ENCODE measurements at regions not wholly inside any gene's neighbourhood (a gene's known extent, or its start where the extent isn't known, plus 50 kb on each side); places are given as distances from the start of the nearest gene placed in this dataset.

DNA sequence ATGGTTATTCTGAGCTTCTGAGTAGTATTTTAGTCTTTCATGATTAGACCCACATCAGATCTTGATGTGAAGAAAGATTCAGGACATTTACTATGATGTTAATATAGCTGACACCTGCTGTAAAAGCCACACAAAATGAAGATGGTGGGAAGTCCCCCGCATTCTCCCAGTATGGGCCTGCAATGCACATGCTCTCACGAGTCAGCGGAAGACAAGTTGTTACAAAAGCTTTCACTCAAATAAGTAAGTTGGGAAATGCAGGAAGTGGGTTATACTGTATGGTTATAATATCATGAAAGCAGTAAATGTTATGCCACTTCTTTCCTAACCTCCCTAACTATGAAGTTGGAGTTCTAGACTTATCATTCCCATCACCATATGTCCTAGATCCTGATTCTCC is 171.9 kb downstream of the KLF5 start:
- no peaks in the 10 kb centered on the region for H3K9me3 ChIP-seq (ENCODE audit: control insufficient read depth in 2 of 2, low read length in 2 of 2)

DNA sequence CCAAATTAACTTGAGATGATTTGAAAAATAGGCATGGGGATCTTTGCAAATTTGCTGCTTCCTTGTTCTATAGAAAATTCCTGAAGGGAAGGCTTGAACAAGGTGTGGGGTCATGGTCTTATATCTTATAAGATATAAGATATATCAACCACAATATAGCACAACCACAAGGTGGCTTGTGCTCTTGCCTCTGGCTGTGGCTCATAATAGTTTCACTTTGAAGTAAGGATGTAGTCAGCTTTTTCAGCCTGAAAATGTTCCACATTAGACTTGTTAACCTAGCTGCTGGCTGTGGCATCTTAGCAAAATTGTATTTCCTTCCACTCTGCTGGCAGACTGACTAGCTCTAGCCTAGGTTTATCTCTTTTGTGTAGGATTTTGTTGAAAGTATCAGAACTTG is 169.7 kb downstream of the KLF5 start:
- no peak overlapping the region for H3K4me3 ChIP-seq (ENCODE audit: low read depth, low read length)
- H3K4me1 ChIP-seq (ENCODE audit: control insufficient read depth, insufficient read depth, low read length, poor library complexity, severe bottlenecking): no peaks in the 10 kb centered on the region
- peaks cover 0 to 10% (median 8%) of the 10 kb centered on the region in 4 donors for H3K4me1 Mint-ChIP-seq
- ATAC-seq (ENCODE audit: low read depth in 2 of 2) (no peak), DNase-seq (peak in 1 of 3 donors; percentile 43)
- peaks cover 4% of the 10 kb centered on the region for H3K27me3 Mint-ChIP-seq
- H3K27me3 ChIP-seq (ENCODE audit: control insufficient read depth, insufficient read depth, low read length): no peaks in the 10 kb centered on the region
- H3K4me3 Mint-ChIP-seq: no peak overlapping the region
- H3K27ac ChIP-seq (ENCODE audit: insufficient read depth, low read length, poor library complexity, severe bottlenecking): no peak overlapping the region
- peaks cover 0 to 2% (median 0%) of the 10 kb centered on the region in 7 donors for H3K9me3 Mint-ChIP-seq
- no peaks in the 10 kb centered on the region for H3K9me3 ChIP-seq (ENCODE audit: control insufficient read depth in 2 of 2, low read length in 2 of 2)
- no peaks in the 10 kb centered on the region for H3K36me3 Mint-ChIP-seq
- H3K36me3 ChIP-seq (ENCODE audit: control insufficient read depth, insufficient read depth, low read length): no peaks in the 10 kb centered on the region
- H3K27ac Mint-ChIP-seq: peak overlapping the region in 1 of 3 donors; percentile 12

More for the DNA sequence above, 171.9 kb downstream of the KLF5 start:
- DNase-seq: no peak
- H3K36me3 Mint-ChIP-seq: no peaks in the 10 kb centered on the region
- Histone ChIP-seq H3K36me3 (ENCODE audit: control insufficient read depth, insufficient read depth, low read length) (no peaks in the 10 kb centered on the region), H3K27ac (ENCODE audit: insufficient read depth, low read length, poor library complexity, severe bottlenecking) (no peak overlapping the region), H3K27me3 (ENCODE audit: control insufficient read depth, insufficient read depth, low read length) (no peaks in the 10 kb centered on the region), H3K4me3 (ENCODE audit: low read depth, low read length) (no peak overlapping the region), H3K4me1 (ENCODE audit: control insufficient read depth, insufficient read depth, low read length, poor library complexity, severe bottlenecking) (no peaks in the 10 kb centered on the region)
- H3K9me3 Mint-ChIP-seq: peaks cover 0 to 2% (median 0%) of the 10 kb centered on the region in 7 donors
- peaks cover 4% of the 10 kb centered on the region for H3K27me3 Mint-ChIP-seq
- ATAC-seq (ENCODE audit: low read depth in 2 of 2): peak in 1 of 2 donors; percentile 27
- peaks cover 0 to 10% (median 7%) of the 10 kb centered on the region in 4 donors for H3K4me1 Mint-ChIP-seq
- H3K27ac Mint-ChIP-seq: peak overlapping the region in 1 of 3 donors; percentile 2
- no peak overlapping the region for H3K4me3 Mint-ChIP-seq

DNA sequence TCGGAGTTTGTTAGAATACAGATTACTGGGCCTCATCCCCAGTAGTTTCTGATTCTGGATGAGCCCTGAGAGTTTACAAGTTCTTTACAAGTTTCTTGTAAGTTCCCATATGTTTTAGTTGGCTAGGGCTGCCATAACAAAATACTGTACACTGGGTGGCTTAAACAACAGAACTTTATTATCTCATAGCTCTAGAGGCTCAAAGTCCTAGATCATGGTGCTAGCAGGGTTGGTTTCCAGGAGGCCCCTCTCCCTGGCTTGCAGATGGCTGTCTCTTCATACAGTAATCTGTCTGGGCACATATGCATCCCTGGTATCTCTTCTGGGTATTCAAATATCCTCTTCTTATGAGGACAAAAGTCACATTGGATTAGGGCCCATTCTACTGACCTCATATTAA is 167.2 kb downstream of the KLF5 start:
- Mint-ChIP-seq H3K27me3 (peaks cover 4% of the 10 kb centered on the region), H3K27ac (no peak overlapping the region), H3K36me3 (no peaks in the 10 kb centered on the region), H3K4me3 (no peak overlapping the region), H3K9me3 (peaks cover 0 to 2% (median 0%) of the 10 kb centered on the region in 7 donors), H3K4me1 (peaks cover 0 to 10% (median 8%) of the 10 kb centered on the region in 4 donors)
- DNase-seq: no peak
- no peaks in the 10 kb centered on the region for H3K4me1 ChIP-seq (ENCODE audit: control insufficient read depth, insufficient read depth, low read length, poor library complexity, severe bottlenecking)
- ATAC-seq (ENCODE audit: low read depth in 2 of 2): no peak
- H3K9me3 ChIP-seq (ENCODE audit: control insufficient read depth in 2 of 2, low read length in 2 of 2): no peaks in the 10 kb centered on the region
- H3K36me3 ChIP-seq (ENCODE audit: control insufficient read depth, insufficient read depth, low read length): no peaks in the 10 kb centered on the region
- no peaks in the 10 kb centered on the region for H3K27me3 ChIP-seq (ENCODE audit: control insufficient read depth, insufficient read depth, low read length)
- H3K27ac ChIP-seq (ENCODE audit: insufficient read depth, low read length, poor library complexity, severe bottlenecking): no peak overlapping the region
- H3K4me3 ChIP-seq (ENCODE audit: low read depth, low read length): no peak overlapping the region

DNA sequence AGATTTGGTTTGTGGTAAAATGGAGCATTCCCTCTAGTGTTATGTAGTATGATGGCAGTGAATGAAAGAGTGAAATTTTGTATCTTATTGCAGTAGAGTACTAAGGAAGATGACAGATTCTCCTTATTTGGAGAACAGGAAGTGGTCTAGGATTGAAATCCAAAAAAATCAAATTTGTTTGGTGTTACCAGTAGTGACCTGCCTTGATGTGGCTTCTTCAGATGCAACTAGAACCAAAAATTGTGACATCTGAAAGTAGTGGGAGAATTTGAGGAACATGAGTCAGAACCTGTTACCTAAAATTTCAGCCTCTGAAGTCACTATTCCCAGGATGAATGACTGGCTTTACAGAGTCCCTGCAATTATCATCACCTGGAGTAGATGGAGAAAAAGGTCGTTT is 165.9 kb downstream of the KLF5 start:
- no peaks in the 10 kb centered on the region for H3K9me3 Mint-ChIP-seq
- H3K27ac ChIP-seq (ENCODE audit: insufficient read depth, low read length, poor library complexity, severe bottlenecking): no peak overlapping the region
- H3K27me3 ChIP-seq (ENCODE audit: control insufficient read depth, insufficient read depth, low read length): no peaks in the 10 kb centered on the region
- no peak overlapping the region for H3K4me3 Mint-ChIP-seq
- H3K4me3 ChIP-seq (ENCODE audit: low read depth, low read length): no peak overlapping the region
- H3K27ac Mint-ChIP-seq: no peak overlapping the region
- H3K27me3 Mint-ChIP-seq: peaks cover 3% of the 10 kb centered on the region
- no peaks in the 10 kb centered on the region for H3K36me3 Mint-ChIP-seq
- no peaks in the 10 kb centered on the region for H3K36me3 ChIP-seq (ENCODE audit: control insufficient read depth, insufficient read depth, low read length)
- DNase-seq (no peak), ATAC-seq (ENCODE audit: low read depth in 2 of 2) (no peak)
- peaks cover 0 to 9% (median 6%) of the 10 kb centered on the region in 4 donors for H3K4me1 Mint-ChIP-seq
- no peaks in the 10 kb centered on the region for H3K4me1 ChIP-seq (ENCODE audit: control insufficient read depth, insufficient read depth, low read length, poor library complexity, severe bottlenecking)
- H3K9me3 ChIP-seq (ENCODE audit: control insufficient read depth in 2 of 2, low read length in 2 of 2): no peaks in the 10 kb centered on the region

DNA sequence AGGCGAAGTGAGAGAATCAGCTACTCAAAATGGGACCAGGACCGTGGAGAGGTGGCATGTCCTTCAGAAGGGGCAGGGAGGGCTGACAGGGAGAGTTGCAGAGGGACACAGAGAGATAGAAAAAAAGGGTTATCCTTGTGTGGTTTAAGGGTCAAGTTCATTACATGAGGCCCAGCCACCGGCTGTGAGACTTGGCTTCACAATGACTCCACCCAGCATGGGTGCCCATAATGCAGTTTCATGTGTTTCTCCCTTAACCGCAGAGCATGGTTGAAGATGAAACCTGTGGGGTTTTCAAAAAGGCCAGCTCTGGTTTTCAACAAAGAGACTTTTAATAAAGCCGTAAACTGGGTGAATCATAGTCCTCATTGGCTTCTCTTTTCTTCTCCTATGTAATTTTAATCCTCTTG is 164.6 kb downstream of the KLF5 start:
- Histone ChIP-seq H3K36me3 (ENCODE audit: control insufficient read depth, insufficient read depth, low read length) (no peaks in the 10 kb centered on the region), H3K9me3 (ENCODE audit: control insufficient read depth in 2 of 2, low read length in 2 of 2) (no peaks in the 10 kb centered on the region), H3K27ac (ENCODE audit: insufficient read depth, low read length, poor library complexity, severe bottlenecking) (no peak overlapping the region), H3K4me1 (ENCODE audit: control insufficient read depth, insufficient read depth, low read length, poor library complexity, severe bottlenecking) (no peaks in the 10 kb centered on the region), H3K4me3 (ENCODE audit: low read depth, low read length) (no peak overlapping the region), H3K27me3 (ENCODE audit: control insufficient read depth, insufficient read depth, low read length) (no peaks in the 10 kb centered on the region)
- H3K27me3 Mint-ChIP-seq: no peaks in the 10 kb centered on the region
- H3K4me1 Mint-ChIP-seq: peaks cover 0 to 4% (median 0%) of the 10 kb centered on the region in 4 donors
- H3K27ac Mint-ChIP-seq: no peak overlapping the region
- DNase-seq: peak in 1 of 3 donors; percentile 16
- no peaks in the 10 kb centered on the region for H3K9me3 Mint-ChIP-seq
- no peak for ATAC-seq (ENCODE audit: low read depth in 2 of 2)
- H3K4me3 Mint-ChIP-seq: no peak overlapping the region
- no peaks in the 10 kb centered on the region for H3K36me3 Mint-ChIP-seq

DNA sequence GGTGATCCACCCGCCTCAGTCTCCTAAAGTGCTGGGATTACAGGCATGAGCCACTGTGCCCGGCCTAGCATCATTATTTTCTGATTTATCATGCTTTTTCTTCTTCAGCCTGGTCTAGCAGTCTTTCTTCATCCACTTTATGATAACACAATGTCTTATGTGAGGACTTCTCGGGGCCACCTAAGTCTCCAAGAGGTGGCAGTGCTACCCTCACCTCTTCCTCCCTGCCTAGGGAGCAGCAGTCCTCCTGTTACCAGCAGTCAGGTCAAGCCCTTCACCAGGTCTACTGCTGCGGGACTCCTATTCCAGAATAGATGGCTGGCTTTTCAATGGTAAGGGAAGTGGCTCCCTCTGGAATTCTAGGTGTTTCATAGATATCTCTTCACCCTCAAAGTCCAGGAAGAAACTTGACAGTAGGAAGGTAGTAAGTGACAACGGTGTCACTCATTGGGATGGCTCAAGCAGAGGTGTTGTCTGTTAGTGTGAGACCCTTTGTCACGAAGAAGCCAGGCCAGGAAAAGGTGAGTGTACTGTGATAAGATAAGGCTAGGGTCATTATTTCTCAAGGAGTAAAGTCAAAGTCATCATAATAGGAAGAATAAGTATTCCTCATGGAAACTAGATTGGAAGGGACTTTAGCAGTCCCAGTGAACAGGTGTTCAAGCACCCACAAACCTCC is 164.0 kb downstream of the KLF5 start:
- Mint-ChIP-seq H3K4me1 (peaks cover 0 to 4% (median 0%) of the 10 kb centered on the region in 4 donors), H3K27me3 (no peaks in the 10 kb centered on the region), H3K27ac (no peak overlapping the region), H3K4me3 (no peak overlapping the region), H3K9me3 (no peaks in the 10 kb centered on the region), H3K36me3 (no peaks in the 10 kb centered on the region)
- Histone ChIP-seq H3K4me3 (ENCODE audit: low read depth, low read length) (no peak overlapping the region), H3K9me3 (ENCODE audit: control insufficient read depth in 2 of 2, low read length in 2 of 2) (no peaks in the 10 kb centered on the region), H3K36me3 (ENCODE audit: control insufficient read depth, insufficient read depth, low read length) (no peaks in the 10 kb centered on the region), H3K27ac (ENCODE audit: insufficient read depth, low read length, poor library complexity, severe bottlenecking) (no peak overlapping the region), H3K27me3 (ENCODE audit: control insufficient read depth, insufficient read depth, low read length) (peaks cover 2% of the 10 kb centered on the region), H3K4me1 (ENCODE audit: control insufficient read depth, insufficient read depth, low read length, poor library complexity, severe bottlenecking) (no peaks in the 10 kb centered on the region)
- ATAC-seq (ENCODE audit: low read depth in 2 of 2) (no peak), DNase-seq (no peak)

DNA sequence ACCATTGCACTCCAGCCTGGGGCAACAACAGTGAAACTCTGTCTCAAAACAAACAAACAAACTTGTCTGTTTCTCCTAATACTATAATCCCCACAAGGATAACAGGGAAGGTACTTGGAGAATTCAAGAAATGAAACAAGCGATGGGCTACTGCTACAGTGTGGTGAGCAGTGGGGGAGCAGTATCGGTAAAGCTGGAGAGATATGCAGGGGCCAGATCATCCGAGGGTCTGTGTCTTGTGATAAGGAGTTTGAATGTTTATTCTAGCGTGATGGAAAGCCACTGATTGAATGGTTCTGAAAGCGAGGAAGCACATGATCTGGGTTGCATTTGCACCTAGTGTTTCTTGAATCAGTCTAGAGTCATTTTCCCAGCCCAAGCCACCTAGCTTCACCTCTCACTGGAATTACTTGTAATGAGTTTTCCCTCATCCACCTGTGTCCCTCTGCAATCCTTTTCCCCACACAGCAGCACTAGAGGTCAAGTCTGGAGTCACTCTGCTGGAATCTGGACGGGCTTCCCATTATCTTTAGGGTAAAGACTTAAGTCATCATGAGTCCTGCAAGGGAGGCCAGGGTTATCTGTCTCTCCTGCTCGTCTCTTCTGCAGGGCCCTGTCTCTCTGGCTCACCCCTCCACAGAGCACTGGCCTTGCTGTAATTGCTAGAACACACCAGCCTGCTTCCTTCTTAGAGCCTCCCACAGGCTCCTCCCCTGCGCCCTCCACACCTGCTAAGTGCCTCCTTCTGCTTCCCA is 162.3 kb downstream of the KLF5 start:
- no peaks in the 10 kb centered on the region for H3K4me1 ChIP-seq (ENCODE audit: control insufficient read depth, insufficient read depth, low read length, poor library complexity, severe bottlenecking)
- Mint-ChIP-seq H3K27me3 (no peaks in the 10 kb centered on the region), H3K4me3 (no peak overlapping the region), H3K36me3 (no peaks in the 10 kb centered on the region), H3K9me3 (no peaks in the 10 kb centered on the region), H3K27ac (no peak overlapping the region), H3K4me1 (peaks cover 0 to 4% (median 0%) of the 10 kb centered on the region in 4 donors)
- H3K27ac ChIP-seq (ENCODE audit: insufficient read depth, low read length, poor library complexity, severe bottlenecking): no peak overlapping the region
- H3K27me3 ChIP-seq (ENCODE audit: control insufficient read depth, insufficient read depth, low read length): peaks cover 3% of the 10 kb centered on the region
- H3K9me3 ChIP-seq (ENCODE audit: control insufficient read depth in 2 of 2, low read length in 2 of 2): no peaks in the 10 kb centered on the region
- no peaks in the 10 kb centered on the region for H3K36me3 ChIP-seq (ENCODE audit: control insufficient read depth, insufficient read depth, low read length)
- no peak overlapping the region for H3K4me3 ChIP-seq (ENCODE audit: low read depth, low read length)
- DNase-seq (no peak), ATAC-seq (ENCODE audit: low read depth in 2 of 2) (no peak)

Data from CD4-positive, CD25-positive, alpha-beta regulatory T cell (primary cell).